ENCODE measurements at regions not wholly inside any gene's neighbourhood (a gene's known extent, or its start where the extent isn't known, plus 50 kb on each side); places are given as distances from the start of the nearest gene placed in this dataset.

GRCh38 chr7:45255187-45255586, 97.6 kb downstream of the RAMP3 start:
- H4K20me1 ChIP-seq (ENCODE audit: control insufficient read depth, extremely low read depth, insufficient read depth, low read length) = no peaks in the 10 kb centered on the region
- no peak for FAIRE-seq
- H3K4me1 ChIP-seq (ENCODE audit: control insufficient read depth, extremely low read depth, insufficient read depth, low read length) = no peaks in the 10 kb centered on the region
- no peak overlapping the region for H2AFZ ChIP-seq (ENCODE audit: control insufficient read depth, low read length)
- H3K79me2 ChIP-seq (ENCODE audit: control insufficient read depth, insufficient read depth, low read length) = no peaks in the 10 kb centered on the region
- no peak overlapping the region for H3K4me3 ChIP-seq (ENCODE audit: control insufficient read depth in 2 of 3, extremely low read depth in 1 of 3, insufficient read depth in 2 of 3, low read depth in 1 of 3, low read length in 3 of 3)
- TF ChIP-seq CTCF (optimal IDR thresholded peaks at IDR 0.05 in 1 of 3, IDR thresholded peaks at IDR 0.05 in 1 of 3, conservative IDR thresholded peaks at IDR 0.05 in 1 of 3; ENCODE audit: extremely low read depth in 1 of 3, insufficient read depth in 2 of 3, low read length in 3 of 3) (no peak), EZH2 (IDR thresholded peaks at IDR 0.05; ENCODE audit: low read length) (no peak)
- no peak overlapping the region for H3K9ac ChIP-seq (ENCODE audit: control insufficient read depth, extremely low read depth, insufficient read depth, low read length)
- no peaks in the 10 kb centered on the region for H3K9me1 ChIP-seq (ENCODE audit: control insufficient read depth, extremely low read depth, insufficient read depth, low read length)
- H3K36me3 ChIP-seq (ENCODE audit: control insufficient read depth in 2 of 2, extremely low read depth in 1 of 2, insufficient read depth in 2 of 2, low read length in 2 of 2) = no peaks in the 10 kb centered on the region
- H3K9me3 ChIP-seq (ENCODE audit: control insufficient read depth, low read depth, low read length) = no peaks in the 10 kb centered on the region
- no peak overlapping the region for H3K27ac ChIP-seq (ENCODE audit: control insufficient read depth, insufficient read depth, low read length)
- peaks cover 11% of the 10 kb centered on the region for H3K27me3 ChIP-seq (ENCODE audit: control insufficient read depth, extremely low read depth, insufficient read depth, low read length)
- dilution Hi-C loops (cut with MboI; ENCODE audit: extremely low pct_ligation_motif_present, low sequenced_read_pairs) = no loop called here
- no peak overlapping the region for H3K4me2 ChIP-seq (ENCODE audit: control insufficient read depth, extremely low read depth, insufficient read depth, low read depth, low read length)
- DNase-seq (ENCODE audit: low read depth, low spot score) = no peak

GRCh38 chr7:45256309-45256708, 98.7 kb downstream of the RAMP3 start:
- H3K9ac ChIP-seq (ENCODE audit: control insufficient read depth, extremely low read depth, insufficient read depth, low read length) = no peak overlapping the region
- H4K20me1 ChIP-seq (ENCODE audit: control insufficient read depth, extremely low read depth, insufficient read depth, low read length) = no peaks in the 10 kb centered on the region
- no peak overlapping the region for H2AFZ ChIP-seq (ENCODE audit: control insufficient read depth, low read length)
- H3K9me3 ChIP-seq (ENCODE audit: control insufficient read depth, low read depth, low read length) = no peaks in the 10 kb centered on the region
- no peaks in the 10 kb centered on the region for H3K79me2 ChIP-seq (ENCODE audit: control insufficient read depth, insufficient read depth, low read length)
- peaks cover 11% of the 10 kb centered on the region for H3K27me3 ChIP-seq (ENCODE audit: control insufficient read depth, extremely low read depth, insufficient read depth, low read length)
- DNase-seq (ENCODE audit: low read depth, low spot score) = no peak
- no peaks in the 10 kb centered on the region for H3K4me1 ChIP-seq (ENCODE audit: control insufficient read depth, extremely low read depth, insufficient read depth, low read length)
- H3K9me1 ChIP-seq (ENCODE audit: control insufficient read depth, extremely low read depth, insufficient read depth, low read length) = no peaks in the 10 kb centered on the region
- H3K4me3 ChIP-seq (ENCODE audit: control insufficient read depth in 2 of 3, extremely low read depth in 1 of 3, insufficient read depth in 2 of 3, low read depth in 1 of 3, low read length in 3 of 3) = no peak overlapping the region
- H3K4me2 ChIP-seq (ENCODE audit: control insufficient read depth, extremely low read depth, insufficient read depth, low read depth, low read length) = no peak overlapping the region
- dilution Hi-C loops (cut with MboI; ENCODE audit: extremely low pct_ligation_motif_present, low sequenced_read_pairs) = no loop called here
- TF ChIP-seq EZH2 (IDR thresholded peaks at IDR 0.05; ENCODE audit: low read length) (no peak), CTCF (optimal IDR thresholded peaks at IDR 0.05 in 1 of 3, IDR thresholded peaks at IDR 0.05 in 1 of 3, conservative IDR thresholded peaks at IDR 0.05 in 1 of 3; ENCODE audit: extremely low read depth in 1 of 3, insufficient read depth in 2 of 3, low read length in 3 of 3) (no peak)
- FAIRE-seq = no peak
- H3K36me3 ChIP-seq (ENCODE audit: control insufficient read depth in 2 of 2, extremely low read depth in 1 of 2, insufficient read depth in 2 of 2, low read length in 2 of 2) = no peaks in the 10 kb centered on the region
- H3K27ac ChIP-seq (ENCODE audit: control insufficient read depth, insufficient read depth, low read length) = no peak overlapping the region

Data from keratinocyte (primary cell).